Ishikawa (cell line): ENCODE measurements at regions not wholly inside any gene's neighbourhood (a gene's known extent, or its start where the extent isn't known, plus 50 kb on each side); places are given as distances from the start of the nearest gene placed in this dataset.

Source experiments
- CEBPB ChIP-seq: IDR thresholded peaks from 2 replicates; pipeline ENCODE4 v1.6.1; 2012
- CREB1 ChIP-seq: IDR thresholded peaks from 2 replicates; pipeline ENCODE4 v1.6.1; 2012; ENCODE audit warnings: low read depth
- EGR1 ChIP-seq: IDR thresholded peaks from 2 replicates; pipeline ENCODE4 v1.6.1; 2012
- EP300 ChIP-seq: IDR thresholded peaks from 2 replicates; pipeline ENCODE4 v1.6.1; 2012; ENCODE audit warnings: borderline replicate concordance
- FOXM1 ChIP-seq: IDR thresholded peaks from 2 replicates; pipeline ENCODE4 v1.6.1; 2012; ENCODE audit warnings: low read depth, borderline replicate concordance
- NFIC ChIP-seq: IDR thresholded peaks from 2 replicates; pipeline ENCODE4 v1.6.1; 2012
- RAD21 ChIP-seq: IDR thresholded peaks from 2 replicates; pipeline ENCODE4 v1.6.1; 2012; ENCODE audit warnings: low read depth
- REST ChIP-seq: IDR thresholded peaks from 2 replicates; pipeline ENCODE4 v1.6.1; 2012; ENCODE audit warnings: low read depth, mild to moderate bottlenecking
- TAF1 ChIP-seq: IDR thresholded peaks from 2 replicates; pipeline ENCODE4 v1.6.1; 2012; ENCODE audit warnings: low read depth, mild to moderate bottlenecking
- TCF12 ChIP-seq: IDR thresholded peaks from 2 replicates; pipeline ENCODE4 v1.6.1; 2012; ENCODE audit warnings: low read depth
- TEAD4 ChIP-seq: IDR thresholded peaks from 2 replicates; pipeline ENCODE4 v1.6.1; 2012
- YY1 ChIP-seq: IDR thresholded peaks from 2 replicates; pipeline ENCODE4 v1.6.1; 2012; ENCODE audit warnings: low read depth
- ZBTB7A ChIP-seq: IDR thresholded peaks from 2 replicates; pipeline ENCODE4 v1.6.1; 2012; ENCODE audit warnings: low read depth
- TF ChIP-seq, protein P1 (sequence below): IDR thresholded peaks from 2 replicates; pipeline ENCODE4 v1.6.1; 2012
- TF ChIP-seq, protein P2 (sequence below): IDR thresholded peaks from 2 replicates; pipeline ENCODE4 v1.6.1; 2012

GRCh38 chr22:44617828-44618227 is 84.2 kb upstream of the PRR5 start:
- TF ChIP-seq CREB1 (no peak), YY1 (no peak), TAF1 (no peak), RAD21 (no peak), TEAD4 (no peak)
- TF ChIP-seq, protein P1, sequence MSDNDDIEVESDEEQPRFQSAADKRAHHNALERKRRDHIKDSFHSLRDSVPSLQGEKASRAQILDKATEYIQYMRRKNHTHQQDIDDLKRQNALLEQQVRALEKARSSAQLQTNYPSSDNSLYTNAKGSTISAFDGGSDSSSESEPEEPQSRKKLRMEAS = no peak

DNA sequence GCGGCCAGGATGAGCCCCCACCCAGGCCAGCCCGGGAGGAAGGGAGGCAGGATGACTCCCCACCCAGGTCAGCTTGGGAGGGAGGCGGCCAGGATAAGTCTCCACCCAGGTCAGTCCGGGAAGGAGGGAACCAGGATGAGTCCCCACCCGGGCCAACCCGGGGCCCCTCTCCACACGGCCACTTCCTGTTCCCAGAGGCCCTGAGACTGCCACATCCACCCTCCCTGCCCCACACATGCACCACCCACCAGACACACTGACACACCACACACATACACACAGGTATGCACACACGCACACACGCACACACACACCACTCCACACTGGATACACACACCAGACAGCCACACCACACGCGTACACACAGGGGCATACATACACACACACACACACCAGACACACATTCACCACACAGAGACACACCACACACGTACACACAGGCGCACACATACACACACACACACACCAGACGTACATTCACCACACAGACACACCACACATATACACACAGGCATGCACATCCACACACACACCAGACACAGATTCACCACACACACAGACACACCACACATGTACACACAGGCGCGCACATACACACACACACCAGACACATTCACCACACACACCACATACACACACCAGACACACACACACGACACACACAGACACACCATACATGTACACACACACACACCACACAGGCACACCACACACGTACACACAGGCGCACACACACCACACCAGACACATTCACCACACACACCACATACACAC is 84.9 kb upstream of the PRR5 start:
- TF ChIP-seq EGR1 (no peak), REST (no peak), RAD21 (no peak), TEAD4 (no peak), YY1 (no peak)
- TF ChIP-seq, protein P2, sequence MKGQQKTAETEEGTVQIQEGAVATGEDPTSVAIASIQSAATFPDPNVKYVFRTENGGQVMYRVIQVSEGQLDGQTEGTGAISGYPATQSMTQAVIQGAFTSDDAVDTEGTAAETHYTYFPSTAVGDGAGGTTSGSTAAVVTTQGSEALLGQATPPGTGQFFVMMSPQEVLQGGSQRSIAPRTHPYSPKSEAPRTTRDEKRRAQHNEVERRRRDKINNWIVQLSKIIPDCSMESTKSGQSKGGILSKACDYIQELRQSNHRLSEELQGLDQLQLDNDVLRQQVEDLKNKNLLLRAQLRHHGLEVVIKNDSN = no peak

GRCh38 chr22:44616461-44616860 is 85.5 kb upstream of the PRR5 start:
- no peak for TF ChIP-seq YY1
- TF ChIP-seq FOXM1 = no peak
- TF ChIP-seq CEBPB = no peak
- TF ChIP-seq ZBTB7A = no peak
- TF ChIP-seq REST = no peak
- TF ChIP-seq TCF12 = no peak
- TF ChIP-seq EP300 = no peak
- no peak for TF ChIP-seq TEAD4
- no peak for TF ChIP-seq NFIC
- TF ChIP-seq, protein P2 = no peak
- TF ChIP-seq, protein P1 = no peak
- no peak for TF ChIP-seq CREB1
- no peak for TF ChIP-seq EGR1
- no peak for TF ChIP-seq RAD21
- TF ChIP-seq TAF1 = no peak

DNA sequence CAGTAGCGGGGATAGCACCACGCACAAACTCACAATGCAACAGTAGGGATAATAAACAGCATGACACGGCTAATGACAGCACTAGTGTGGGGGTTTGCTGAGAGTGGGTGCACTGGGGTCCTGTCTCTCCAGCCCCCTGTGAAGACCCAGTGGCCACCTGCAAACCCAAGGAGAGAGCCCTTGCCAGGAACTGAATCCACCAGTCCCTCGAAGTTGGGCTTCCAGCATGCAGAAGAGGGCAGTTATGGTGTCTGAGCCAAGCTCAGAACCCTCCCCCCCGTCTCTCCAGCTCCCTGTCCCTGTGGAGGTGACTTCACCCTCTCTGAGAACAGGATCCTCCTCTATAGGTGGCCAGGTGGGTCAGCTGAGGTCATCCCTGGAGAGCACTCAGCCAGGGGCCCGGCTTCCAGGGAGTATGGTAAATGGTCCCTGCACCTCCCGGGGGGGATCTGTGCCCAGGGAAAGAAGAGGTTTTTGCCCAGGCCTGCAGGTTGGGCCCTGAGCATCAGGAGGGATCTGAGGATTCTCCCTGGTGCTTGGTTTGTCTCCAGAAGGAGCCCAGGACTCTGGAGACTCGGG is 86.3 kb upstream of the PRR5 start:
- no peak for TF ChIP-seq RAD21
- TF ChIP-seq TEAD4 = no peak
- no peak for TF ChIP-seq YY1

DNA sequence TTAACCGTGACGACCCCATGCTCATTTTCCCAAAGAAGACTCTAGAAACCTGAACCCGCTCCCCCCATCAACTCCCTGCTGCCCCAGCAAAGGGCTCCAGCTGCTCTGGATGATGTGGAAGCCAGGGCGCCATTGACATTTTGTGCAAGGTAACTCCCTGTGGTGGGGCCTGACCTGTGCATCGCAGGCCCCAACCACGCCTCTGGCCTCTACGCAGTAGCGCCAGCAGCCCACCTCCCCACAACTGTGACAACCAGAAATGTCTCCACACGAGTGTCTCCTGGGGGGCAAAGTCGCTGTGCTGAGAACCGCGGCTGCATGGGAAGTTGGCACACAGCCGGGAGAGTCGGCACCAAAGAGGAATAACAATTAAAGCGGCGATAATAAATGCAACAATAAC is 86.9 kb upstream of the PRR5 start:
- no peak for TF ChIP-seq TAF1
- no peak for TF ChIP-seq EGR1

DNA sequence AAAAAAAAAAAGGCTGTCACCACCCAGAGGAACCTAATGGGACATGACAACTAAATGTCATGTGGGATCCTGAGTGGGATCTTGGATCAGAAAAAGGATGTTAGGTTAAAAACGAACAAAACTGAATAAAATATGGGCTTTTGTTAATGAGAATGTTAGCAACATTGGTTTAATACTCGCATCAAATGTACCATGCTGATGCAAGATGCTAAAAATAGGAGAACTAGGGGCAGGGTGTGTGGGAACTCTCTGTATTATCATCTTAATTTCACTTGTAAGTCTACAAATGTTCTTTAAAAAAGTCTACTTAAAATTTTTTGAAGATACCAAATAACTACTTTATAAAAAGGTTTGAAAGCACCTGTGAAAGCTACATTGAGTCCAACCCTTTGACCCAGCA is 88.8 kb upstream of the PRR5 start:
- TF ChIP-seq ZBTB7A = no peak
- TF ChIP-seq EGR1 = no peak
- no peak for TF ChIP-seq TAF1
- no peak for TF ChIP-seq REST
- no peak for TF ChIP-seq TCF12
- TF ChIP-seq CEBPB = no peak
- TF ChIP-seq NFIC = no peak
